ENCODE measurements at regions not wholly inside any gene's neighbourhood (a gene's known extent, or its start where the extent isn't known, plus 50 kb on each side); places are given as distances from the start of the nearest gene placed in this dataset.
"Not testable (repeated sequence)": the region's sequence is repeated elsewhere in the genome, so short reads cannot be mapped to it uniquely, and the experiment has no call there.

- Mint-ChIP-seq H3K9me3 (ENCODE audit: insufficient read depth) (no peaks in the 10 kb centered on the region), H3K4me3 (no peak overlapping the region), H3K27me3 (ENCODE audit: low read depth) (peaks cover 8% of the 10 kb centered on the region), H3K36me3 (ENCODE audit: low read depth) (no peaks in the 10 kb centered on the region), H3K4me1 (ENCODE audit: low read depth) (peaks cover 7% of the 10 kb centered on the region), H3K27ac (no peak overlapping the region)
- no peak for ATAC-seq
- ChIA-PET CTCF (interaction anchor here (1.2 kb wide), 1 partner anchor 275 kb away, joined by 3 read pairs; no protein-coding TSS in a partner anchor), POLR2A (no interaction called here)
- DNase-seq: no peak
Measured at GRCh38 chr4:26050212-26050643, 136.2 kb downstream of the SMIM20 start.

- Mint-ChIP-seq H3K36me3 (ENCODE audit: low read depth) (no peaks in the 10 kb centered on the region), H3K9me3 (ENCODE audit: insufficient read depth) (no peaks in the 10 kb centered on the region), H3K27me3 (ENCODE audit: low read depth) (peaks cover 8% of the 10 kb centered on the region), H3K27ac (no peak overlapping the region), H3K4me1 (ENCODE audit: low read depth) (peaks cover 7% of the 10 kb centered on the region), H3K4me3 (no peak overlapping the region)
- ChIA-PET POLR2A (no interaction called here), CTCF (interaction anchor here (1.2 kb wide), 1 partner anchor 275 kb away, joined by 3 read pairs; no protein-coding TSS in a partner anchor)
- DNase-seq (no peak), ATAC-seq (no peak)
Measured at GRCh38 chr4:26050671-26051070, 136.7 kb downstream of the SMIM20 start.

- H3K4me3 Mint-ChIP-seq: no peak overlapping the region
- peaks cover 8% of the 10 kb centered on the region for H3K27me3 Mint-ChIP-seq (ENCODE audit: low read depth)
- peaks cover 7% of the 10 kb centered on the region for H3K4me1 Mint-ChIP-seq (ENCODE audit: low read depth)
- ATAC-seq (no peak), DNase-seq (no peak)
- no peaks in the 10 kb centered on the region for H3K36me3 Mint-ChIP-seq (ENCODE audit: low read depth)
- H3K27ac Mint-ChIP-seq: no peak overlapping the region
- H3K9me3 Mint-ChIP-seq (ENCODE audit: insufficient read depth): no peaks in the 10 kb centered on the region
- POLR2A ChIA-PET: no interaction called here
- CTCF ChIA-PET: no interaction called here
Measured at GRCh38 chr4:26051240-26051639, 137.2 kb downstream of the SMIM20 start.

GRCh38 chr4:26052663-26053541, 138.9 kb downstream of the SMIM20 start:
- DNase-seq (no peak), ATAC-seq (no peak)
- Mint-ChIP-seq H3K36me3 (ENCODE audit: low read depth) (no peaks in the 10 kb centered on the region), H3K4me3 (no peak overlapping the region), H3K4me1 (ENCODE audit: low read depth) (peaks cover 7% of the 10 kb centered on the region), H3K27me3 (ENCODE audit: low read depth) (peaks cover 5% of the 10 kb centered on the region), H3K9me3 (ENCODE audit: insufficient read depth) (no peaks in the 10 kb centered on the region), H3K27ac (no peak overlapping the region)
- CTCF ChIA-PET: interaction anchor here (1.0 to 1.6 kb wide), 2 partner anchors 272 to 277 kb away, joined by 3 to 4 read pairs; no protein-coding TSS in a partner anchor
- POLR2A ChIA-PET: no interaction called here

- Mint-ChIP-seq H3K4me3 (no peak overlapping the region), H3K36me3 (ENCODE audit: low read depth) (no peaks in the 10 kb centered on the region), H3K27ac (no peak overlapping the region), H3K27me3 (ENCODE audit: low read depth) (peaks cover 5% of the 10 kb centered on the region), H3K9me3 (ENCODE audit: insufficient read depth) (no peaks in the 10 kb centered on the region), H3K4me1 (ENCODE audit: low read depth) (peaks cover 12% of the 10 kb centered on the region)
- ChIA-PET CTCF (no interaction called here), POLR2A (no interaction called here)
- ATAC-seq (no peak), DNase-seq (no peak)
Measured at GRCh38 chr4:26053761-26054160, 139.7 kb downstream of the SMIM20 start.

- Mint-ChIP-seq H3K27ac (no peak overlapping the region), H3K4me3 (no peak overlapping the region), H3K9me3 (ENCODE audit: insufficient read depth) (no peaks in the 10 kb centered on the region), H3K36me3 (ENCODE audit: low read depth) (no peaks in the 10 kb centered on the region), H3K27me3 (ENCODE audit: low read depth) (no peaks in the 10 kb centered on the region), H3K4me1 (ENCODE audit: low read depth) (peaks cover 17% of the 10 kb centered on the region)
- ATAC-seq: no peak
- ChIA-PET CTCF (interaction anchor here (0.8 kb wide), 1 partner anchor 354 kb away, joined by 3 read pairs; no protein-coding TSS in a partner anchor), POLR2A (no interaction called here)
- no peak for DNase-seq
Measured at GRCh38 chr4:26055855-26056254, 141.8 kb downstream of the SMIM20 start.

- Mint-ChIP-seq H3K9me3 (ENCODE audit: insufficient read depth) (no peaks in the 10 kb centered on the region), H3K4me1 (ENCODE audit: low read depth) (peaks cover 17% of the 10 kb centered on the region), H3K27me3 (ENCODE audit: low read depth) (no peaks in the 10 kb centered on the region), H3K36me3 (ENCODE audit: low read depth) (no peaks in the 10 kb centered on the region), H3K27ac (no peak overlapping the region), H3K4me3 (no peak overlapping the region)
- ChIA-PET CTCF (no interaction called here), POLR2A (no interaction called here)
- no peak for ATAC-seq
- DNase-seq: no peak
Measured at GRCh38 chr4:26056406-26056805, 142.4 kb downstream of the SMIM20 start.

GRCh38 chr4:26057839-26058238, 143.8 kb downstream of the SMIM20 start:
- H3K9me3 Mint-ChIP-seq (ENCODE audit: insufficient read depth); ATAC-seq; H3K27ac Mint-ChIP-seq; DNase-seq; H3K27me3 Mint-ChIP-seq (ENCODE audit: low read depth); H3K36me3 Mint-ChIP-seq (ENCODE audit: low read depth); H3K4me3 Mint-ChIP-seq; POLR2A ChIA-PET: not testable (repeated sequence)
- peaks cover 17% of the 10 kb centered on the region for H3K4me1 Mint-ChIP-seq (ENCODE audit: low read depth)
- CTCF ChIA-PET: interaction anchor here (0.7 to 5.7 kb wide), 4 partner anchors 17 to 352 kb away, joined by 3 to 48 read pairs (median 10); no protein-coding TSS in a partner anchor

GRCh38 chr4:26058537-26058936, 144.5 kb downstream of the SMIM20 start:
- POLR2A ChIA-PET: no interaction called here
- Mint-ChIP-seq H3K27me3 (ENCODE audit: low read depth) (no peaks in the 10 kb centered on the region), H3K9me3 (ENCODE audit: insufficient read depth) (no peaks in the 10 kb centered on the region), H3K4me1 (ENCODE audit: low read depth) (peaks cover 11% of the 10 kb centered on the region), H3K36me3 (ENCODE audit: low read depth) (no peaks in the 10 kb centered on the region), H3K4me3 (no peak overlapping the region), H3K27ac (peak overlapping the region; percentile 69)
- ATAC-seq: no peak
- DNase-seq: no peak
- CTCF ChIA-PET: interaction anchor here (0.7 to 5.7 kb wide), 8 partner anchors 17 to 351 kb away, joined by 3 to 48 read pairs (median 6); no protein-coding TSS in a partner anchor

GRCh38 chr4:26059391-26060154, 145.6 kb downstream of the SMIM20 start:
- no peak for DNase-seq
- no peak for ATAC-seq
- ChIA-PET POLR2A (no interaction called here), CTCF (interaction anchor here (0.7 to 5.7 kb wide), 10 partner anchors 9 to 350 kb away, joined by 3 to 48 read pairs (median 4); no protein-coding TSS in a partner anchor)
- H3K4me1 Mint-ChIP-seq (ENCODE audit: low read depth): peaks cover 10% of the 10 kb centered on the region
- H3K36me3 Mint-ChIP-seq (ENCODE audit: low read depth): no peaks in the 10 kb centered on the region
- H3K4me3 Mint-ChIP-seq: no peak overlapping the region
- H3K27ac Mint-ChIP-seq: no peak overlapping the region
- H3K27me3 Mint-ChIP-seq (ENCODE audit: low read depth): no peaks in the 10 kb centered on the region
- no peaks in the 10 kb centered on the region for H3K9me3 Mint-ChIP-seq (ENCODE audit: insufficient read depth)

GRCh38 chr4:26060286-26060685, 146.3 kb downstream of the SMIM20 start:
- ChIA-PET CTCF (interaction anchor here (0.6 to 5.7 kb wide), 6 partner anchors 15 to 350 kb away, joined by 3 to 48 read pairs (median 9); no protein-coding TSS in a partner anchor), POLR2A (no interaction called here)
- H3K4me1 Mint-ChIP-seq (ENCODE audit: low read depth): peaks cover 10% of the 10 kb centered on the region
- DNase-seq (no peak), ATAC-seq (no peak)
- H3K27ac Mint-ChIP-seq: no peak overlapping the region
- H3K9me3 Mint-ChIP-seq (ENCODE audit: insufficient read depth): no peaks in the 10 kb centered on the region
- no peaks in the 10 kb centered on the region for H3K36me3 Mint-ChIP-seq (ENCODE audit: low read depth)
- H3K4me3 Mint-ChIP-seq: no peak overlapping the region
- H3K27me3 Mint-ChIP-seq (ENCODE audit: low read depth): no peaks in the 10 kb centered on the region
